GM21825 (cell line): ENCODE measurements at regions not wholly inside any gene's neighbourhood (a gene's known extent, or its start where the extent isn't known, plus 50 kb on each side); places are given as distances from the start of the nearest gene placed in this dataset.
"Not testable (repeated sequence)": the region's sequence is repeated elsewhere in the genome, so short reads cannot be mapped to it uniquely, and the experiment has no call there.

Experiments
- ATAC-seq: cut with Tn5 transposase; IDR thresholded peaks from one replicate; pipeline ENCODE4 v1.9.1; 2021; ENCODE audit warnings: mild to moderate bottlenecking, moderate library complexity; ENCODE audit not compliant: unreplicated experiment

DNA sequence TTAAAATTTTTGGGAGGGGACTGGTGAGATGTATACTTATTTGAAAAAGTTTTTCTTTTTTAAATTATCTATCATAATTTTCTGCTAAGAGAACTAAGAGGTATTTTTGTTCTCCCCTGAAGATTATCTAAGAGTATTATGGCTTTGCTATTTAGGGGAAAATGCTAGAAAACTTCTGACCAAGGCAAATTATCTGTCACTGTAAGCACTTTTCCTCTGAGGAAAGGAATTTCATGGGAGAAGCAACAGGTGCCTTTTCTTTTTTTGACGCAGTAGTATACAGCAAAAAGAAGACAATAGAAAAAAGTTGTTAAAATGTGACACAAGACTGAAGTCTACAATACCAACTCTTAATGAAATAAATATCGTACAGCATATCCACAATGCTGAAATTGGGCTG is 201.6 kb upstream of the NANOGP8 start:
- ATAC-seq = no peak

DNA sequence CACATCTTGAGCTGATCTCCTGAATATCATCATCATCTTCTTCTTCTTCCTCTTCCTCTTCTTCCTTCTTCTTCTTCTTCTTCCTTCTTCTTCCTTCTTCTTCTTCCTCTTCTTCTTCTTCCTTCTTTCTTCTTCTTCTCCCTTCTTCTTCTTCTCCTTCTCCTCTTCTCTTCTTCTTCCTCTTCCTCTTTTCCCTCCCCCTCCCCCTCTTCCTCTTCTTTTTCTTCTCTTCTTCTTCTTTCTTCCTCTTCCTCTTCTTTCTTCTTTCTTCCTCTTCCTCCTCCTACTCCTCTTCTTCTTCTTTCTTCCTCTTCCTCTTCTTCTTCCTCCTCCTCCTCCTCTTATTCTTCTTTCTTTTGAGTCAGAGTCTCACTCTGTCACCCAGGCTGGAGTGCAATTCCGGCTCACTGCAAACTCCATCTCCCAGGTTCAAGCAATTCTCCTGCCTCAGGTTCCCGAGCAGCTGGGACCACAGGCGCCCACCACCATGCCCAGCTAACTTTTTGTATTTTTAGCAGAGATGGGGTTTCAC is 197.9 kb upstream of the NANOGP8 start:
- ATAC-seq = no peak

DNA sequence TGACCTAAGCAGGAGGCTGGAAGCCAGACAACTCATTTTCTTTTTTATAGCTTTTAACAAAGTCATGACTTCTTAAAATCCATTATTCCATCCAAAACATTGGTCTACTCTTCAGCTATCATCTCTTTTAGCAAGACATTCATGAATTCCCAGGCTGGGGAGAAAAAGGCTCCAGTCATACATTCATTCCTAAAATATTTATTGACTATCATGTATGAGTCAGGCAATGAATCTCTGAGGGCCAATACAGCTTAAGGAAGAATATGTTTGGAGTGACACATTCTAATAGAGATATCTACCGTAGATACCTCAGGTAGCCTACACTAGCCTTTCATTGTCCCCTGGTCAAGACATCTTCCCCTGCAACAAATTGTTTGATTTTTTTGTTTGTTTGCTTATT is 196.4 kb upstream of the NANOGP8 start:
- no peak for ATAC-seq

DNA sequence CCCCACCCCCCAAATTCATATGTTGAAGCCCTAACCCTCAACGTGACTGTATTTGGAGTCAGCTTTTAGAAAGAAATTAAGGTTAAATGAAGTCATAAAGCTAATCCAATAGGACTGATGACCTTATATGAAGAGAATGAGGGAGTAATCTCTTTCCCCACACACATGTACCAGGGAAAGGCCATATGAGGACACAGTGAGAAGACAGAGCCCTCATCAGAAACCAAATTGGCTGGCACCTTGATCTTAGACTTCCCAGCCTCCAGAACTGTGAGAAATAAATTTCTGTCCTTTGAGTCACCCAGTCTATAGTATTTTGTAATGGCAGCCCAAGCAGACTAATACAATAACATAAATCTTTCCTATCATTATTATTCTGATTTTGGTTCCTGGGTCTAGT is 194.7 kb upstream of the NANOGP8 start:
- no peak for ATAC-seq

DNA sequence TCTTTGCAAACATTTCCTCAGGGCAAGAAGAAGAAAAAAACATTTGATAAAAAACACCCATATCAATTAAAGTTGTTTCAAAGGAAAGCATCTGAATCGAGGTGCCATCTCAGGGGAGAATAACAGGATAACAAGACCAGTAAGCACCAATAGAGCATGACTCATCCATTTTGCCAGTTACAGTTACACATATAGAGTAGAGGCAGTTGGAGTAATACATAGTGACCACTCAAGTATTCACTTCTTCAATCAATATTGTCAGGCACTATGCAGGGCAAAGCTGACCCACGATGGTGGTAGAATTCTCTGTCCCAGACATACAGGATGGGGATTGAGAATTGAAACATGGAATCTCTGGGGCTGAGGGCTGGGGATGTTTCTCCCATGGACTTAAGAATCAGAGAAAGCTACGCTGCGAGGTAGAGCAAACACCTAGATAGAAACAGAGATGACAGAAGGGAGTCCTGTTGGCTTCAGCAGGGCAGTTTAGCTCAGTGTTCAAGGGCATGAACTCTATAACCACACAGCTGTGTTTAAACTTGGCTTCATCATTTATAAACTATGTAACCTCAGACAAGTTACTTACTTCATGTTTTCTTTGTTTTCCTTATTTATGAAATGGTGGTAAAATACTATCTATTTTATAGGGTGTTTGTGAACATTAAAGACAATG is 186.4 kb upstream of the NANOGP8 start:
- ATAC-seq = no peak

DNA sequence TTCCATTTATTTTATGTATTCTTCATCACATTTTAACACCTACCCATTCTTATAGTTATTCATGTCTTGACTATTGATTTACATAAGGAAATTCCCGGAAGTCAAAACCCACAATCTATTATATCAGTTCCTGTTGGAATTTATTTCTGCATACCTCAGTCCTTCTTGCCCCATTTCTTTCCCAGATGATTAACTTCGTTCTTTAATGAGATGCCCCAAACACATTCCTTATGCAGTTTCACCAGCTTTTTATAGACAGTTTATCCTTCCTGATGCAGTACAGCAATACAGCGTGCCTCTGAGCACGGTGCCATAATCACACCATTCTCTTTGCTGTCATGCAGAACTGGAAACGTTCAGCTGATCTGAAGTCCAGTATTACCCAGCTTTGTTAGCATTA is 175.8 kb upstream of the NANOGP8 start:
- no peak for ATAC-seq

DNA sequence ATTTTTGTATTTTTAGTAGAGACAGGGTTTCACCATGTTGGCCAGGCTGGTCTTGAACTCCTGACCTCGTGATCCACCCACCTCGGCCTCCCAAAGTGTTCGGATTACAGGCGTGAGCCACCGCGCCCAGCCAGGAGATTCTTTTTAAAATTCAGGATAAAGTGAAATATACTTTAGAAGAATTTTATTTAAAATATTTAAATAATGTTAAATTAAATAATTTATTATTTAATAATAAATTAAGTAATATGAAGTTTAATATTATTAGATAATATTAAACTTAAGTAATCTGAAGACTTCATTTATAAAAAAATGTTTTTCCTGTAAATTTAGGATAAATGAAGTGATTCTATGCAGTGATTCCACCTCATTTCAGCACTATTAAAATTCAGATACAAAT is 175.2 kb upstream of the NANOGP8 start:
- ATAC-seq = not testable (repeated sequence)

DNA sequence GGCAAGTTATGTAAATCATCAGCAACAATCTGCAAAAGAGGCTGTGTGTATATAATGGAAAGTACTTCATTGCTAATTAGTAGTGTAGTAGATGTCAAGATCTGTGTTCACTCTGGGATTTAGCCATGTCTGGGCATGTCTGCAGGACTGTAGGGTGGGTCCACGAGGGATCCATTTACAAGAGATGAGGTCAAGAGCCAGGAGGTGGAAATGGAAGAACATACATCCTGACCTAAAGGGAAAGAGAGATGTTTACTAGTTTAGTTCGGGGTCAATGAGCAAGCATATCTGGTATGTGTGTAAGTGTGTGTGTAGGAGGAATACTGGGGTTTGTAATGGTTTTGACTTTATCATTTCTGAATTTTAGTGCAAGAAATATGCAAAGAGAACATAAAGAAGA is 171.5 kb upstream of the NANOGP8 start:
- no peak for ATAC-seq

DNA sequence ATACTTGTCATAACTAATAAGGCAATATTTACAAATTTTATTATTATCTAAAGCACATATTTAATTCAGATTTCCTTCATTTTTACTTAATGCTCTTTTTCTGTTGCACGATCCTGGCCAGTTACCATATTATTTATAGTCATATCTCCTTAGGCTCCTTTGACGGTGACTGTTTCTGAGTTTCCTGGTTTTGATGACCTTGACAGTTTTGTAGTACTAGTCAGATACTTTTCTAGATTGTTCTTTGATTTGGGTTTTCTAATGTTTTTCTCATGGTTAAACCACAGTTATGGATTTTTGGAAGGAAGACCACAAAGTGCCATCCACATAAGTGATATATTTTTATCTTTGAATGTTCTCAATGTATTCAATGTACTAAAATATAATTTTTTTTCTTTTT is 171.0 kb upstream of the NANOGP8 start:
- ATAC-seq = no peak

DNA sequence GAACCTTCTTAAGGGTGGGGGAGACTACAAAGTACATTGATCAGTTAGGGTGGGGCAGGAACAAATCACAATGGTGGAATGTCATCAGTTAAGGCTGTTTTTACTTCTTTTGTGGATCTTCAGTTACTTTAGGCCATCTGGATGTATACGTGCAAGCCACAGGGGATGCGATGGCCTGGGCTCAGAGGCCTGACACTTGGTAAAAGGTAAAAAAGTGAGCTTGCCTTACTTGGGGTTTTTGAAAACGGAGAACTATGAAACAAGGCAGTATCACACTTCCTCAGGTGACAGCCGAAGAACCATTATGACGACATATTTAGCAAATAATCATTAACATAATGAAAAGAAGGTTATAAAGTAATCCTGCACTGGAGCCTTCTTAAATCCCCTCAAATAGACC is 169.8 kb upstream of the NANOGP8 start:
- ATAC-seq = not testable (repeated sequence)

DNA sequence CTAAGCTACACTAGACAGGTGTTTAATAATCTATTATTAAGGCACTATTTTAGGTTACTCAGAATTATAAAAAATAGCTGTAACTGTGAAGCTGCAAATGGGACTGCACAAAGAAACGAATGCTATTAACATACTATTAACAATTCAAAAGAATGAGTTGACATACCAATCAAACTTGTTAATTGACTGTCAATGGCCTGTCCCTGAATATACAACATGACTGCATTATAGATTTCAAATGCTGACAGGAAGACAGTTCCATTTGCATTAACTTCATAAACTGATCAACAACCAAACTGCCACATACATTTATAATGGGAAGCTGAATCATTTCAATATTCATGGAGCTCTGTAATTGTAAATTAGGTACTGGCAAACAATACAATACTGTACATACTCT is 169.0 kb upstream of the NANOGP8 start:
- ATAC-seq = no peak

DNA sequence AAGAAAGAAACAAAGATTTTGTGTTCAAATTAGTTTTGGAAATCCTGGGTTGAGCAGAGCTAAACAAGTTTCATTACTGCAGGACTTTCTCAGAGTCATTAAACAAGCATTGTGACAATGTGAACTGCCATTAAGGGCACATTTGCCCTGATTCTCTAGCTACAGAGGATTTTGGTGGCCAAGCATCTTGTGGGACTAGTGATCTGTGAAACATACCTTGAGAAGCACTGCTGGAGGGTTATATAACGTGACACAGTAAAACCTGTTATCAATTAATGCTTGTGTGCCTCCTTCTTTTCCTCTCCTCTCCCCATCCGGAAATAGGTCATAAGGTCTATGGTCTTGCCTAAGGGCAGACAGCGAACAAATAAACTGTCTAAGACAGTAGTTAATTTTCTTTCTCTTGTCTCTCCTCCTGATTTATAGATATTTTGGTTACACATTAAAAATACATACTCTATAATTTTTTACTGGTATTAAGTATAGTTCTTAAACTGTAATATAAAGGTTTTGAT is 167.3 kb upstream of the NANOGP8 start:
- no peak for ATAC-seq

DNA sequence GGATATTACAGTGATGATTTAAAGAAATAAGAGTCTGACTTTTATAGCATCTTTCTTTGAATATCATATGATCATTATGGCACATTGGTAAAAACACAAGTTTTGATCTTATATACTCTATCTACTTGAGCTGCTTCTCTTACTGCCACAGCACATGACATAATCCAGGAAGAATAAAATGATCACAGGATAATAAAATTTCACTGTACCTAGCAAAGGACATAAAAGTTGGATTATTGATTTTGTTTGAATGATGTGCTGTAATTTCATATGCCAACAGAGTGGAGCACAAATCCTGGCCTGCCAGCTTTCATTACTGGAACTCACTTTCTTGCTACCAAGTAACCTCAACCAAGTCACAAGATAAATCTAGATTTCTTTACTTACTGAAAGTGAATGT is 162.1 kb upstream of the NANOGP8 start:
- ATAC-seq = no peak

DNA sequence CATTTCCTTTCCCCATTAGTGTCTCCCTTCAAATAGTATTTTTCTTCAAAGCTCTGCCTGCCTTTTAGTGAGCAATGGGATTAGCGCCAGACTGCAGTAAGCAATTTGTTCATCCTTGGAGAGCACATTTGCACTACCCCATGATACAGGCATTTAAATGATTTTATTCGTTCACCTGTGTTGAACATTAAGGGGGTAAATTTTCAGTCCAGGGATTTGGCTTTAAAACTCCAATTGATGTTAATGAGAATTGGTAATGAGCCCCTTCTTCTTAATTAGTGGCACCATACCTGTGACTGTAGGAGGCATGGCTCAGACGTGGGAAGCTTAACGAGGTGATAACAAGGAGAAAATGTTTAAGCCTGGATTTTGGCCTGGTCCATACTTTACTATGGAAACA is 161.4 kb upstream of the NANOGP8 start:
- ATAC-seq = no peak

DNA sequence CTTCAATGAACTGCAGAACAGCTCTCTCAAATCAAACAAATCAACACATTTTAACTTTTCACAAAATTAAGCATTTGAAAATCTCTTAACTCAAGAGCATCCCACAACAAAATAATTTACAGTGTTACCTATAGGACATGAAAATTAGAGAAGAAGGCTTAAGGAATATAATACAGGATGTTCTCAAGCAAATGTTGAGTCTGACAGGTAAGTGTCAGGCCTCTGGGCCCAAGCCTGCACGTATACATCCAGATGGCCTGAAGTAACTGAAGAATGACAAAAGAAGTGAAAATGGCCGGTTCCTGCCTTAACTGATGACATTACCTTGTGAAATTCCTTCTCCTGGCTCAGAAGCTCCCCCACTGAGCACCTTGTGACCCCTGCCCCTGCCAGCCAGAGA is 160.6 kb upstream of the NANOGP8 start:
- not testable (repeated sequence) for ATAC-seq

DNA sequence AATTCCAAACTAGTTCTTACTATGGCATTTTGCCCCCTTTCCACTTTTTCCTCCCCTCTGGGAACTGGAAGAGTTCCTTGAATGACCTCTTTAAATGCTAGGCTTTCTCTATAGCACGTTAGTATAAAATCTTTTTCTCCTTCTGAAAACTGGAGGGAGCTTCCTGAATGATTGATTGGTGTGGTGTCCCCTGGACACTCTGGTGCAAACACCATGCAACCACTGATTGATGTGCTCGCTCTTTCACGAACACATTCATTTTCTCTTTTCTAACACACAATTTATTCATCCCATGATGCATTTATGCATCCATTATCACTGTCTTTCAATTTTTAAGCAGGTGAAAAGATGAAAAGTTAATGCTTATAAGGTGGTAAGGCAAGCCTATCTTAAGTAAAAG is 159.1 kb upstream of the NANOGP8 start:
- ATAC-seq = no peak

DNA sequence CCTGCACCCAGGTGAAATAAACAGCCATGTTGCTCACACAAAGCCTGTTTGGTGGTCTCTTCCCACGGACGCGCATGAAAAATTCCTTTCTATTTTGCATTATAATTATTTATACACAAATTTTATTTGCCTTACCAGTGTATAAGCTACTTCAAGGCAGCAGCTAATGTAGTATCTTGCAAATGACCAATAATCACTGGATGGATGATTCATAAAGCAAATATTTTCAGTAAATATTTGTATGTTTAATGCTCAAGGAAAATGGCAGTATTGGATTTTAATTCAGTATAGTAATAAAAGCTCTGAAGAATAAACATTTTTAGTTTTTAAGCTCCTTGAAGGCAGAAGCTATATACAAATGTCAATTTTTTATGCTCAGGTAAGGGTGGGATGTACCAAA is 158.7 kb upstream of the NANOGP8 start:
- ATAC-seq = no peak

DNA sequence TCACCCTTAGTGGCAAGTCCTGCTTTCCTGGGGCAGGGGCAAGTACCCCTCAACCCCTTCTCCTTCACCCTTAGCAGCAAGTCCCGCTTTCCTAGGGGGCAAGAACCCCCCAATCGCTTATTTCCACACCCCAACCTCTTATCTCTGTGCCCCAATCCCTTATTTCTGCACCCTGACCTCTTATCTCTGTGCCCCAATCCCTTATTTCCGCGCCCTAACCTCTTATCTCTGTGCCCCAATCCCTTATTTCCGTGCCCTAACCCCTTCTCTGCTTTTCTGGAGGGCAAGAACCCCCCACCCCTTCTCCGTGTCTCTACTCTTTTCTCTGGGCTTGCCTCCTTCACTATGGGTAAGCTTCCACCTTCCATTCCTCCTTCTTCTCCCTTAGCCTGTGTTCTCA is 154.6 kb upstream of the NANOGP8 start:
- ATAC-seq = not testable (repeated sequence)

DNA sequence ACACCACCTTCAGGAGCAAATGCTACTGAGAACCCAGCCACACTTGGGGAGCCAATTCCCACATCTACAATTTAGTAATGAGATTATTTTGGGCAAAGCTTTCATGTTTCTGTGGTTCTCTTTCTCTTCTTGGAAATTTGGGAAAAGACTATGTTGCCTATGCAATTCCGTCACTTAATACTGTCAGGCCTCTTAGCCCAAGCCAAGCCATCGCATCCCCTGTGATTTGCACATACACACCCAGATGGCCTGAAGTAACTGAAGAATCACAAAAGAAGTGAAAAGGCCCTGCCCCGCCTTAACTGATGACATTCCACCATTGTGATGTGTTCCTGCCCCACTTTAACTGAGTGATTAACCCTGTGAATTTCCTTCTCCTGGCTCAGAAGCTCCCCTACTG is 153.4 kb upstream of the NANOGP8 start:
- ATAC-seq = not testable (repeated sequence)

DNA sequence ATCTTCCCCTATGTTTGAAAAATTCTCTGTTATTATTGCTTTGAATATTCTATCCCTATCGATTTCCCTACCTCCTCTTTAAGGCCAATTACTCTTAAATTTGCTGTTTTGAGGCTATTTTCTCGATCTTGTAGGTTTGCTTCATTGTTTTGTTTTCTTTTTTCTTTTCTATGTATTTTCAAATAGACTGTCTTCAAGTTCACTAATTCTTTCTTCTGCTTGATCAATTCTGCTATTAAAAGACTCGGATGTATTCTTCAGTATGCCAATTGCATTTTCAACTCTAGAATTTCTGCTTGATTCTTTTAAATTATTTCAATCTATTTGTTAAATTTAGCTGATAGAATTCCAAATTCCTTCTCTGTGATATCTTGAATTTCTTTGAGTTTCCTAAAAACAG is 144.0 kb upstream of the NANOGP8 start:
- no peak for ATAC-seq

DNA sequence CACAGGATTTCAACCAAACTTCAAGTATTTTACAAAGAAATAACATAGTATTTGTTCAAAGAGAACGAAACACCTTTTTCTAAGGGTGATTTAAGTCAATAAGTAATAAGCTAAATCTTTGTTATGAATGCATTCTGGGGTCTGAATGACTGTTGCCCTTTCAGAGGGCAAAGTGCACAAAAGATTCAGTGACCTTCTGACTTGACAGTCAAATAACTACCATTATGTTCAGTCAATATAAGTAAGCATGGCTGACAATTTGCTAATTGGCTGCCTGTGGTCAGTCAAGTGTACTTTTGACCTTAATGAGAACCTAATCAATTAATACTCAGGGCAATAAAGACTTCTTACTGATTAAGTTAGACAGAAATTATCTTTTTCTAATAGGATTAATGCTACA is 133.1 kb upstream of the NANOGP8 start:
- no peak for ATAC-seq

DNA sequence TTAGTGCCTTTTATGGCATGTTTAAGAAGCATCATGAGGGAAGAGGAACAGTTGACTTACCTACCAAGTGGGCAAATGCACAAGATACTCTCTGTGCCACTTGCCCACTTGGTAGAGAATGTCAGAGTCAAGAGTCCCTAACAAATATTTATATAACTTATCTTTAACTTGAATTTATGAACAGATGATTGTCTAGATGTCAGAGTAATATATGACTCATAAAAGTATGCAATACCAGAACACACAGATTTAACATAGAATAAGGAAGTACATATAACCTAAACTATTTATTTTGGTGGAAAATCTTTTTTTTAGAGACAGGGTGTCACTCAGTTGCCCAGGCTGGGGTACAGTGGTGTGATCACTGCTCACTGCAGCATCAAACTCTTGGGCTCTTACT is 130.0 kb upstream of the NANOGP8 start:
- no peak for ATAC-seq
